ENCODE measurements at regions not wholly inside any gene's neighbourhood (a gene's known extent, or its start where the extent isn't known, plus 50 kb on each side); places are given as distances from the start of the nearest gene placed in this dataset.

DNA sequence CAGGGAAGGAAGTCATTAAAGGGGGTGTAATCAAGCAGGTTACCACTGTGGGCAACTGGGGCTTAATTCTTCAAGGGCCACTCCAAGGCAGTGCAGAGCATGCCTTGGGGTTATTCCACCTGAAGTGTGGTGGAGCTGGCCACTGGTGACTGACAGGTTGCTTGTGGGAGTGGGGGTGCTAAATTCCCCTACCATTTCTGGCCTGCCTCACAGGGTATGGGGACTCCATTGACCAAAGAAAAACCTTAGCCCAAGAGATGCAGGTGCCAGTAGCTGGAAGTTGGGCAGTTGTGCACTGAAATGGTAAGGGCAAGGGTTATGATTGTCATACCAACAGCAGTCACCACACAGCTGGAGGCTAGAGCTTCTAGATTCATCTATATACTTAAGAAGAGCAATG lies 93.4 kb downstream of the ZNF621 start:
- Histone ChIP-seq H3K9me2 (replicated peaks; ENCODE audit: insufficient read depth) (no peaks in the 10 kb centered on the region), H3K4me1 (ENCODE audit: insufficient read depth) (peaks cover 9% of the 10 kb centered on the region), H3K27ac (no peak overlapping the region), H3K4me2 (no peak overlapping the region), H3K9me3 (ENCODE audit: low read depth) (no peaks in the 10 kb centered on the region), H4K20me1 (ENCODE audit: insufficient read depth, poor library complexity, severe bottlenecking) (no peaks in the 10 kb centered on the region), H3K79me2 (no peaks in the 10 kb centered on the region), H3K4me3 (no peak overlapping the region), H3K27me3 (peaks cover 13% of the 10 kb centered on the region), H3K36me3 (replicated peaks; ENCODE audit: insufficient read depth, low read depth) (no peaks in the 10 kb centered on the region), H2AFZ (no peak overlapping the region)
- no peak for DNase-seq (ENCODE audit: low spot score)
- TF ChIP-seq, protein P1, sequence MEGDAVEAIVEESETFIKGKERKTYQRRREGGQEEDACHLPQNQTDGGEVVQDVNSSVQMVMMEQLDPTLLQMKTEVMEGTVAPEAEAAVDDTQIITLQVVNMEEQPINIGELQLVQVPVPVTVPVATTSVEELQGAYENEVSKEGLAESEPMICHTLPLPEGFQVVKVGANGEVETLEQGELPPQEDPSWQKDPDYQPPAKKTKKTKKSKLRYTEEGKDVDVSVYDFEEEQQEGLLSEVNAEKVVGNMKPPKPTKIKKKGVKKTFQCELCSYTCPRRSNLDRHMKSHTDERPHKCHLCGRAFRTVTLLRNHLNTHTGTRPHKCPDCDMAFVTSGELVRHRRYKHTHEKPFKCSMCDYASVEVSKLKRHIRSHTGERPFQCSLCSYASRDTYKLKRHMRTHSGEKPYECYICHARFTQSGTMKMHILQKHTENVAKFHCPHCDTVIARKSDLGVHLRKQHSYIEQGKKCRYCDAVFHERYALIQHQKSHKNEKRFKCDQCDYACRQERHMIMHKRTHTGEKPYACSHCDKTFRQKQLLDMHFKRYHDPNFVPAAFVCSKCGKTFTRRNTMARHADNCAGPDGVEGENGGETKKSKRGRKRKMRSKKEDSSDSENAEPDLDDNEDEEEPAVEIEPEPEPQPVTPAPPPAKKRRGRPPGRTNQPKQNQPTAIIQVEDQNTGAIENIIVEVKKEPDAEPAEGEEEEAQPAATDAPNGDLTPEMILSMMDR (IDR thresholded peaks at IDR 0.05; ENCODE audit: poor library complexity): no peak
- no peak for TF ChIP-seq EZH2phosphoT487 (IDR thresholded peaks at IDR 0.05; ENCODE audit: low read depth, severe bottlenecking, unreplicated experiment)
- TF ChIP-seq EZH2 (IDR thresholded peaks at IDR 0.05; ENCODE audit: borderline replicate concordance): no peak

DNA sequence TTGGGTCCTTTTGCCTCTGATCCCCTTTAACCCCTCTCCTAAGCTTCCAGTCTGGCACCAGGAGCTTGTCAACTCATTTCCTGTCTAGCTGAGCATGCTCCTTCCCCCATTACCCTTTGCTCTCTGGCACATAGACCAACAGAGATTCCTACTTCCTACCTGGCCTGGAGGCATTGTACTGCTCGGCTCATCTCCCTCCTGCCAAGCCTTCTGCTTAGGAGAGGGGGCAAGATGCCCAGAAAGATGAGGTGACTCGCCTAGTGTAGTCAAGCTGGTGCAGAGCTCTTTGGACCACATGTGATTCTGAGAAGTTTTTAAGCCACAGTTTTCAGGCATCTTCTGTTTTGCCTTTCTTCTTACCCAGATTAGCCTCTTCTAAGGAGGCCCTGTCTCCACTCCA lies 95.4 kb downstream of the ZNF621 start:
- Histone ChIP-seq H3K79me2 (no peaks in the 10 kb centered on the region), H3K9me2 (replicated peaks; ENCODE audit: insufficient read depth) (no peaks in the 10 kb centered on the region), H4K20me1 (ENCODE audit: insufficient read depth, poor library complexity, severe bottlenecking) (no peaks in the 10 kb centered on the region), H2AFZ (no peak overlapping the region), H3K4me3 (no peak overlapping the region), H3K4me1 (ENCODE audit: insufficient read depth) (peaks cover 9% of the 10 kb centered on the region), H3K27ac (no peak overlapping the region), H3K36me3 (replicated peaks; ENCODE audit: insufficient read depth, low read depth) (no peaks in the 10 kb centered on the region), H3K27me3 (peaks cover 13% of the 10 kb centered on the region), H3K9me3 (ENCODE audit: low read depth) (no peaks in the 10 kb centered on the region), H3K4me2 (no peak overlapping the region)
- no peak for DNase-seq (ENCODE audit: low spot score)
- TF ChIP-seq, protein P1 (IDR thresholded peaks at IDR 0.05; ENCODE audit: poor library complexity): no peak
- TF ChIP-seq EZH2phosphoT487 (IDR thresholded peaks at IDR 0.05; ENCODE audit: low read depth, severe bottlenecking, unreplicated experiment): no peak
- no peak for TF ChIP-seq EZH2 (IDR thresholded peaks at IDR 0.05; ENCODE audit: borderline replicate concordance)
- 85% methylated on average over 2 of the region's 2 CpGs for WGBS (ENCODE audit: low lambda C conversion rate, missing lambda C conversion rate)

DNA sequence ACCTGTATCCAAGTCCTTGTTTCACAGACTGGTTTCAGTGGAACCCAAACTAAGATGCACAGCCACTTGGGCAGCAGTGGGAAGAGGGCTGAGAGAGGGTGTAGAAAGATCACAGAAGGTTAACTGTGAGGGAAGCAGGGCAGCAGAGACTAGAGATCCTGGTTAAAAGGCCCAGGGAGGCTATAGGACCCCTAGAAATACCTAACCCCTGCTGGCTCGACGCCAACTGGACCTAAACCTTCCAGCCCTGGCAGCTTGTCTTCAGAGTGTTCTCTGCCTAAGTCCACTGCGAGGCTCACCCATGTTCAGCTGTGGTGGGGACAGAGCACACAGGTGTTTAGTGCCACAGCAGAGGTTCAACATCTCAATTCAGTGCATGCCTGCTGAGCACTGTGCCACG lies 96.5 kb downstream of the ZNF621 start:
- H3K4me1 ChIP-seq (ENCODE audit: insufficient read depth): no peaks in the 10 kb centered on the region
- no peaks in the 10 kb centered on the region for H3K9me2 ChIP-seq (replicated peaks; ENCODE audit: insufficient read depth)
- H3K36me3 ChIP-seq (replicated peaks; ENCODE audit: insufficient read depth, low read depth): no peaks in the 10 kb centered on the region
- no peak overlapping the region for H3K4me3 ChIP-seq
- H3K79me2 ChIP-seq: no peaks in the 10 kb centered on the region
- peaks cover 8% of the 10 kb centered on the region for H3K27me3 ChIP-seq
- no peak overlapping the region for H2AFZ ChIP-seq
- H3K9me3 ChIP-seq (ENCODE audit: low read depth): no peaks in the 10 kb centered on the region
- DNase-seq (ENCODE audit: low spot score): no peak
- TF ChIP-seq EZH2 (IDR thresholded peaks at IDR 0.05; ENCODE audit: borderline replicate concordance): no peak
- no peak for TF ChIP-seq EZH2phosphoT487 (IDR thresholded peaks at IDR 0.05; ENCODE audit: low read depth, severe bottlenecking, unreplicated experiment)
- TF ChIP-seq, protein P1 (IDR thresholded peaks at IDR 0.05; ENCODE audit: poor library complexity): no peak
- H4K20me1 ChIP-seq (ENCODE audit: insufficient read depth, poor library complexity, severe bottlenecking): no peaks in the 10 kb centered on the region
- no peak overlapping the region for H3K4me2 ChIP-seq
- H3K27ac ChIP-seq: no peak overlapping the region
- 82% methylated on average over 4 of the region's 4 CpGs for WGBS (ENCODE audit: low lambda C conversion rate, missing lambda C conversion rate)

DNA sequence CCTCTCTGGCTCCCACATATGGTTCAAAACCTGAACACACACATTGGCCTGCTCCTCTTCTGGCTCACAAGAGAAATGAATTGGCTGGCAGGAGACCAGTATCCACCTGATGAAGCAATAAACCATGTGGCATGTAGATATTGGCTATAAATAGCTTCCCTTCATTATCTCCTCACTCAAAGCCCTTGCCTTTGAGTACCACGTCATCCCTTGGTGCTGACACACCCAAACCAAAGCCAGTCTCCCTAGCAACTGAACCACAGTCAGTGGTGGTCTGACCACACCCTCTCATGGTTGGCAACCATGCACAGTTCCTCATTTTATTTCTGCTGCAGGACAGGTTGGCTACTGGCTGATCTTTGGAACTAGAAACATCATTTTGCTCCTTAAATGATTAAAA lies 98.8 kb downstream of the ZNF621 start:
- Histone ChIP-seq H3K4me3 (no peak overlapping the region), H3K27ac (no peak overlapping the region), H4K20me1 (ENCODE audit: insufficient read depth, poor library complexity, severe bottlenecking) (no peaks in the 10 kb centered on the region), H2AFZ (no peak overlapping the region), H3K9me3 (ENCODE audit: low read depth) (no peaks in the 10 kb centered on the region), H3K79me2 (no peaks in the 10 kb centered on the region), H3K4me1 (ENCODE audit: insufficient read depth) (no peaks in the 10 kb centered on the region), H3K36me3 (replicated peaks; ENCODE audit: insufficient read depth, low read depth) (no peaks in the 10 kb centered on the region), H3K27me3 (no peaks in the 10 kb centered on the region), H3K9me2 (replicated peaks; ENCODE audit: insufficient read depth) (no peaks in the 10 kb centered on the region), H3K4me2 (no peak overlapping the region)
- TF ChIP-seq EZH2 (IDR thresholded peaks at IDR 0.05; ENCODE audit: borderline replicate concordance) (no peak), EZH2phosphoT487 (IDR thresholded peaks at IDR 0.05; ENCODE audit: low read depth, severe bottlenecking, unreplicated experiment) (no peak)
- TF ChIP-seq, protein P1 (IDR thresholded peaks at IDR 0.05; ENCODE audit: poor library complexity): no peak
- DNase-seq (ENCODE audit: low spot score): no peak
- 50% methylated on average over 1 of the region's 1 CpG for WGBS (ENCODE audit: low lambda C conversion rate, missing lambda C conversion rate)

Measured in hepatocyte (in vitro differentiated cells).